ENCODE measurements at regions not wholly inside any gene's neighbourhood (a gene's known extent, or its start where the extent isn't known, plus 50 kb on each side); places are given as distances from the start of the nearest gene placed in this dataset.

GRCh38 chr13:77384999-77385398 lies 58.1 kb upstream of the MYCBP2 start:
- no peak overlapping the region for H3K9ac ChIP-seq (ENCODE audit: insufficient read depth in 1 of 2, low read depth in 2 of 2, low read length in 2 of 2)
- H3K27me3 ChIP-seq (ENCODE audit: control insufficient read depth in 2 of 2, insufficient read depth in 2 of 2, low read length in 2 of 2) = no peaks in the 10 kb centered on the region
- H4K20me1 ChIP-seq (replicated peaks; ENCODE audit: control insufficient read depth, insufficient read depth, low read length) = no peaks in the 10 kb centered on the region
- H3K9me1 ChIP-seq (ENCODE audit: control insufficient read depth, insufficient read depth, low read length) = no peaks in the 10 kb centered on the region
- no peak overlapping the region for H3K27ac ChIP-seq (ENCODE audit: extremely low read depth, low read depth, low read length)
- in situ Hi-C loops (cut with MboI) = no loop called here
- intact Hi-C loops (cut with micrococcal nuclease) = no loop called here
- H2AFZ ChIP-seq (ENCODE audit: low read depth, low read length) = no peak overlapping the region
- no peaks in the 10 kb centered on the region; a peak in 1 of 5 replicates for H3K4me1 ChIP-seq (replicated peaks in 1 of 2; ENCODE audit: control insufficient read depth in 2 of 2, insufficient read depth in 2 of 2, low read length in 2 of 2)
- no peak for DNase-seq (ENCODE audit: extremely low read depth in 1 of 4, low spot score in 3 of 4)
- FAIRE-seq = no peak
- ChIA-PET CTCF (ENCODE audit: low intra/inter-chr PET ratio) (no interaction called here), POLR2A (no interaction called here)
- no peaks in the 10 kb centered on the region for H3K36me3 ChIP-seq (ENCODE audit: control insufficient read depth, insufficient read depth, low read length)
- no peak overlapping the region for H3K4me2 ChIP-seq (ENCODE audit: insufficient read depth, low read length)
- no peak overlapping the region for H3K4me3 ChIP-seq
- no peak for ATAC-seq
- H3K9me3 ChIP-seq (replicated peaks; ENCODE audit: control insufficient read depth, insufficient read depth, low read depth, low read length) = no peaks in the 10 kb centered on the region
- no TSS peak for BruUV-seq (replicated peaks)
- no peaks in the 10 kb centered on the region for H3K79me2 ChIP-seq (ENCODE audit: control insufficient read depth, insufficient read depth, low read length)
- TF ChIP-seq BMI1 (IDR thresholded peaks at IDR 0.05; ENCODE audit: low read length) = no peak
- no peak for TF ChIP-seq ZNF134 (CRISPR knock-in tag; conservative IDR thresholded peaks at IDR 0.05)
- TF ChIP-seq ZNF232 (CRISPR knock-in tag; IDR thresholded peaks at IDR 0.05) = no peak
- TF ChIP-seq SMARCB1 (IDR thresholded peaks at IDR 0.05; ENCODE audit: insufficient read length, low read depth) = no peak
- no peak for TF ChIP-seq CSDE1 (IDR thresholded peaks at IDR 0.05)
- no peak for TF ChIP-seq NBN (IDR thresholded peaks at IDR 0.05; ENCODE audit: low read depth)
- TF ChIP-seq SREBF1 (IDR thresholded peaks at IDR 0.05; ENCODE audit: borderline replicate concordance, low read depth, low read length) = no peak
- no peak for TF ChIP-seq AFF1 (IDR thresholded peaks at IDR 0.05; ENCODE audit: low read depth in 1 of 2, partially characterized antibody in 2 of 2)

Measured in K562 (cell line).